ENCODE measurements at regions not wholly inside any gene's neighbourhood (a gene's known extent, or its start where the extent isn't known, plus 50 kb on each side); places are given as distances from the start of the nearest gene placed in this dataset.

- no peak for TF ChIP-seq CTCF (conservative IDR thresholded peaks at IDR 0.05; ENCODE audit: low read depth, low read length)
- TF ChIP-seq EZH2 (IDR thresholded peaks at IDR 0.05; ENCODE audit: borderline replicate concordance, low read depth, low read length, poor library complexity, severe bottlenecking), result no peak
- BruUV-seq (replicated peaks), result no TSS peak
- no peak for DNase-seq (ENCODE audit: low spot score)
- CTCF ChIA-PET, result no interaction called here
- no peaks in the 10 kb centered on the region for H3K4me1 ChIP-seq (ENCODE audit: insufficient read depth, low read length, poor library complexity, severe bottlenecking)
- no peak overlapping the region for H3K4me3 ChIP-seq (ENCODE audit: low read depth, low read length, poor library complexity, severe bottlenecking)
- H3K27me3 ChIP-seq (replicated peaks; ENCODE audit: insufficient read depth, low read depth, low read length, poor library complexity), result no peaks in the 10 kb centered on the region
- H3K27ac ChIP-seq (ENCODE audit: low read depth, low read length, poor library complexity, severe bottlenecking), result no peak overlapping the region
- H3K36me3 ChIP-seq (ENCODE audit: insufficient read depth, low read length, poor library complexity, severe bottlenecking), result no peaks in the 10 kb centered on the region
- intact Hi-C loops (cut with micrococcal nuclease; ENCODE audit: unreplicated experiment), result loop anchor here (10.0 kb wide), 1 partner anchor 61 kb away; no protein-coding TSS in a partner anchor
- POLR2A ChIA-PET (ENCODE audit: low non-redundant PET), result no interaction called here
- H3K9me3 ChIP-seq (ENCODE audit: low read depth, low read length, poor library complexity, severe bottlenecking), result peaks cover 16% of the 10 kb centered on the region
Measured at GRCh38 chr17:13393841-13394710, 207.7 kb downstream of the HS3ST3A1 start.

- CTCF ChIA-PET, result no interaction called here
Measured at GRCh38 chr17:13387952-13388351, 213.8 kb downstream of the HS3ST3A1 start.

GRCh38 chr17:13387236-13387635 is 214.5 kb downstream of the HS3ST3A1 start:
- H3K4me1 ChIP-seq (ENCODE audit: insufficient read depth, low read length, poor library complexity, severe bottlenecking), result no peaks in the 10 kb centered on the region
- no peak overlapping the region for H3K27ac ChIP-seq (ENCODE audit: low read depth, low read length, poor library complexity, severe bottlenecking)
- ChIA-PET CTCF (no interaction called here), POLR2A (ENCODE audit: low non-redundant PET) (interaction anchor here (0.6 kb wide), 1 partner anchor 231 kb away, joined by 3 read pairs; no protein-coding TSS in a partner anchor)
- no peak for TF ChIP-seq CTCF (conservative IDR thresholded peaks at IDR 0.05; ENCODE audit: low read depth, low read length)
- TF ChIP-seq EZH2 (IDR thresholded peaks at IDR 0.05; ENCODE audit: borderline replicate concordance, low read depth, low read length, poor library complexity, severe bottlenecking), result no peak
- no peak for DNase-seq (ENCODE audit: low spot score)
- no TSS peak for BruUV-seq (replicated peaks)
- intact Hi-C loops (cut with micrococcal nuclease; ENCODE audit: unreplicated experiment), result no loop called here
- H3K27me3 ChIP-seq (replicated peaks; ENCODE audit: insufficient read depth, low read depth, low read length, poor library complexity), result no peaks in the 10 kb centered on the region
- peaks cover 13% of the 10 kb centered on the region for H3K9me3 ChIP-seq (ENCODE audit: low read depth, low read length, poor library complexity, severe bottlenecking)
- no peak overlapping the region for H3K4me3 ChIP-seq (ENCODE audit: low read depth, low read length, poor library complexity, severe bottlenecking)
- H3K36me3 ChIP-seq (ENCODE audit: insufficient read depth, low read length, poor library complexity, severe bottlenecking), result no peaks in the 10 kb centered on the region

More at GRCh38 chr17:13387952-13388351, 213.8 kb downstream of the HS3ST3A1 start:
- intact Hi-C loops (cut with micrococcal nuclease; ENCODE audit: unreplicated experiment), result no loop called here
- POLR2A ChIA-PET (ENCODE audit: low non-redundant PET), result no interaction called here
- H3K9me3 ChIP-seq (ENCODE audit: low read depth, low read length, poor library complexity, severe bottlenecking), result peaks cover 20% of the 10 kb centered on the region
- H3K27me3 ChIP-seq (replicated peaks; ENCODE audit: insufficient read depth, low read depth, low read length, poor library complexity), result no peaks in the 10 kb centered on the region
- H3K4me1 ChIP-seq (ENCODE audit: insufficient read depth, low read length, poor library complexity, severe bottlenecking), result no peaks in the 10 kb centered on the region
- no peak for DNase-seq (ENCODE audit: low spot score)
- H3K36me3 ChIP-seq (ENCODE audit: insufficient read depth, low read length, poor library complexity, severe bottlenecking), result no peaks in the 10 kb centered on the region
- BruUV-seq (replicated peaks), result no TSS peak
- TF ChIP-seq CTCF (conservative IDR thresholded peaks at IDR 0.05; ENCODE audit: low read depth, low read length), result no peak
- H3K27ac ChIP-seq (ENCODE audit: low read depth, low read length, poor library complexity, severe bottlenecking), result no peak overlapping the region
- H3K4me3 ChIP-seq (ENCODE audit: low read depth, low read length, poor library complexity, severe bottlenecking), result no peak overlapping the region

All from A673 (cell line).